GM12878 (cell line): ENCODE measurements at regions not wholly inside any gene's neighbourhood (a gene's known extent, or its start where the extent isn't known, plus 50 kb on each side); places are given as distances from the start of the nearest gene placed in this dataset.

Source experiments
- ATF3 ChIP-seq: IDR thresholded peaks from 2 replicates; pipeline ENCODE4 v1.6.1; 2011; ENCODE audit warnings: low read depth, mild to moderate bottlenecking, low read length, moderate library complexity, borderline replicate concordance; ENCODE audit errors: extremely low read depth
- ATF7 ChIP-seq: fragments of 450-650 bp; IDR thresholded peaks from 2 replicates; pipeline ENCODE4 v1.6.1; 2016; ENCODE audit warnings: low read depth, mild to moderate bottlenecking
- CBX5 ChIP-seq: sonication (generic); IDR thresholded peaks from 2 replicates; pipeline ENCODE4 v1.6.1; 2016; ENCODE audit warnings: low read depth, moderate library complexity, mild to moderate bottlenecking, inconsistent platforms
- CEBPB ChIP-seq, 2 experiments: fragments of 150-350 bp in 1 of 2; IDR thresholded peaks; 2 replicates each; pipeline ENCODE4 v1.6.1; 2012 to 2014; ENCODE audit warnings: low read depth in 2 of 2, low read length in 2 of 2, borderline replicate concordance in 1 of 2, inconsistent platforms in 1 of 2
- EED ChIP-seq: sonication (generic); IDR thresholded peaks from 2 replicates; pipeline ENCODE4 v1.6.1; 2016; ENCODE audit warnings: antibody characterized with exemption, low read depth
- SP1 ChIP-seq: IDR thresholded peaks from one replicate; pipeline ENCODE4 v1.6.1; 2011; ENCODE audit warnings: low read depth, low read length
- TAF1 ChIP-seq: IDR thresholded peaks from 2 replicates; pipeline ENCODE4 v1.6.1; 2011; ENCODE audit warnings: mild to moderate bottlenecking, low read depth, low read length, borderline replicate concordance

GRCh38 chr2:216257089-216257488 lies 115.2 kb downstream of the MARCHF4 start:
- TF ChIP-seq ATF7 (no peak), CBX5 (no peak), SP1 (no peak), EED (no peak), CEBPB (IDR thresholded peaks at IDR 0.05; ENCODE audit: borderline replicate concordance in 1 of 2, low read depth in 2 of 2, low read length in 2 of 2) (no peak), ATF3 (no peak), TAF1 (no peak)
